K562 (cell line): ENCODE measurements at regions not wholly inside any gene's neighbourhood (a gene's known extent, or its start where the extent isn't known, plus 50 kb on each side); places are given as distances from the start of the nearest gene placed in this dataset.

Experiments
- ATAC-seq: fragments of 200-7000 bp; cut with Tn5 transposase; 3 replicates; pipeline ENCODE4 v1.9.1; 2020; ENCODE audit warnings: moderate library complexity
- BruUV-seq: library from RNA; stranded (reverse); fragments of 400-500 nt; replicated peaks from 2 replicates; lab custom pipeline; 2021; lab: Mats Ljungman, UMichigan
- CTCF ChIA-PET: fragments of 300-600 bp; formaldehyde crosslinking; extraction: SDS; loops from one replicate; lab custom pipeline; 2021; ENCODE audit warnings: low intra/inter-chr PET ratio; lab: Yijun Ruan, JAX
- POLR2A ChIA-PET: fragments of 300-600, 350-650 bp; sonication (Branson Sonifier 250); formaldehyde crosslinking; extraction: SDS; loops from one replicate; lab custom pipeline; 2021; ENCODE audit warnings: antibody characterized with exemption, inconsistent platforms; lab: Yijun Ruan, JAX
- DNase-seq, 4 experiments: peaks; one replicate each; pipeline versions ENCODE4 v3.0.0 to v3.0.0-alpha.2; 2011 to 2018; ENCODE audit warnings: low spot score in 3 of 4, mixed read lengths in 3 of 4; ENCODE audit errors: extremely low read depth in 1 of 4
- FAIRE-seq: peaks from 2 replicates; lab custom pipeline; 2011; peaks lifted over from hg19 to GRCh38; lab: Jason Lieb, UNC
- H2AFZ ChIP-seq: 2 replicates; pipeline ENCODE4 v1.6.0; 2011; ENCODE audit warnings: low read depth, low read length, control low read depth, inconsistent platforms
- H3K27ac ChIP-seq: fragments of 200-600 bp; 3 replicates; pipeline ENCODE4 v1.8.0; 2011; ENCODE audit warnings: low read depth, mild to moderate bottlenecking, control low read depth, inconsistent platforms, low read length, moderate library complexity, mixed read lengths; ENCODE audit errors: extremely low read depth
- H3K27me3 ChIP-seq, 2 experiments: fragments of 300-600 bp in 1 of 2; 2 replicates in 1 of 2; 3 replicates in 1 of 2; pipeline versions ENCODE4 v1.6.0 to v1.8.0; 2011; ENCODE audit warnings: inconsistent platforms in 2 of 2, low read length in 2 of 2, mild to moderate bottlenecking in 1 of 2, mixed read lengths in 1 of 2, moderate library complexity in 1 of 2; ENCODE audit not compliant: control insufficient read depth in 2 of 2, insufficient read depth in 2 of 2
- H3K36me3 ChIP-seq: fragments of 300-600 bp; 3 replicates; pipeline ENCODE4 v1.8.0; 2011; ENCODE audit warnings: mild to moderate bottlenecking, low read length, inconsistent platforms; ENCODE audit not compliant: control insufficient read depth, insufficient read depth
- H3K4me1 ChIP-seq, 2 experiments: fragments of 200-600 bp in 1 of 2; replicated peaks in 1 of 2; 2 replicates in 1 of 2; 3 replicates in 1 of 2; pipeline versions ENCODE4 v1.5.1 to v1.8.0; 2011; ENCODE audit warnings: inconsistent platforms in 2 of 2, low read length in 2 of 2, mild to moderate bottlenecking in 1 of 2, mixed read lengths in 1 of 2, moderate library complexity in 1 of 2; ENCODE audit not compliant: control insufficient read depth in 2 of 2, insufficient read depth in 2 of 2
- H3K4me2 ChIP-seq: 2 replicates; pipeline ENCODE4 v1.6.1; 2011; ENCODE audit warnings: low read length, control low read depth, inconsistent platforms, mixed read lengths; ENCODE audit not compliant: insufficient read depth
- H3K4me3 ChIP-seq: fragments of 200-600 bp; sonication (generic), shearing (Covaris generic); 2 replicates; pipeline ENCODE4 v1.5.1; 2016; ENCODE audit warnings: control low read depth, inconsistent platforms
- H3K79me2 ChIP-seq: fragments of 200-600 bp; 3 replicates; pipeline ENCODE4 v1.8.0; 2011; ENCODE audit warnings: low read length, inconsistent platforms; ENCODE audit not compliant: control insufficient read depth, insufficient read depth
- H3K9ac ChIP-seq, 2 experiments: 2 replicates each; pipeline versions ENCODE4 v1.6.0 to v1.6.1; 2011; ENCODE audit warnings: low read depth in 2 of 2, low read length in 2 of 2, control low read depth in 1 of 2, inconsistent platforms in 1 of 2, mild to moderate bottlenecking in 1 of 2, mixed read lengths in 1 of 2; ENCODE audit not compliant: insufficient read depth in 1 of 2
- H3K9me1 ChIP-seq: one replicate; pipeline ENCODE4 v1.6.0; 2011; ENCODE audit warnings: inconsistent platforms, mild to moderate bottlenecking, low read length, moderate library complexity; ENCODE audit not compliant: control insufficient read depth, insufficient read depth
- H3K9me3 ChIP-seq: replicated peaks from 2 replicates; pipeline ENCODE4 v1.5.1; 2011; ENCODE audit warnings: low read depth, low read length, inconsistent platforms; ENCODE audit not compliant: control insufficient read depth, insufficient read depth
- H4K20me1 ChIP-seq: replicated peaks from 2 replicates; pipeline ENCODE4 v1.6.1; 2011; ENCODE audit warnings: low read length, inconsistent platforms, mixed read lengths; ENCODE audit not compliant: control insufficient read depth, insufficient read depth
- CHCHD3 ChIP-seq: fragments of 250-450 bp; sonication (Bioruptor Pico); IDR thresholded peaks from 2 replicates; pipeline ENCODE4 v2.1.2; 2022; ENCODE audit warnings: mild to moderate bottlenecking
- COPS2 ChIP-seq: fragments of 450-650 bp; conservative IDR thresholded peaks from 2 replicates; pipeline ENCODE4 v1.6.1; 2016; ENCODE audit warnings: mild to moderate bottlenecking, moderate library complexity
- FOXP1 ChIP-seq: sonication (generic); formaldehyde crosslinking; IDR thresholded peaks from 2 replicates; pipeline ENCODE4 v1.8.0; 2022; ENCODE audit warnings: mild to moderate bottlenecking, missing genetic modification reagents
- JUN ChIP-seq, 2 experiments: sonication (generic) in 1 of 2; formaldehyde crosslinking in 1 of 2; IDR thresholded peaks; 2 replicates each; pipeline versions ENCODE4 v1.6.1 to v1.8.0; 2012 to 2022; ENCODE audit warnings: borderline replicate concordance in 2 of 2, mild to moderate bottlenecking in 2 of 2, improper control_type of control experiment in 1 of 2, low read depth in 1 of 2, low read length in 1 of 2, missing genetic modification reagents in 1 of 2
- NFYB ChIP-seq: IDR thresholded peaks from 2 replicates; pipeline ENCODE4 v1.6.1; 2011; ENCODE audit warnings: mild to moderate bottlenecking, moderate library complexity; ENCODE audit not compliant: insufficient read length; ENCODE audit errors: extremely low read depth
- RAD21 ChIP-seq, 2 experiments: fragments of 250-450 bp in 1 of 2; fragments of 450-650 bp in 1 of 2; sonication (Bioruptor Pico) in 1 of 2; formaldehyde crosslinking in 1 of 2; IDR thresholded peaks in 1 of 2; conservative IDR thresholded peaks in 1 of 2; 2 replicates each; pipeline versions ENCODE4 v1.4.0 to v1.8.0; 2020 to 2022; ENCODE audit warnings: mild to moderate bottlenecking in 2 of 2, moderate library complexity in 1 of 2
- RB1 ChIP-seq: fragments of 450-650 bp; IDR thresholded peaks from 2 replicates; pipeline ENCODE4 v1.6.1; 2017; ENCODE audit warnings: low read depth, mild to moderate bottlenecking
- SMAD1 ChIP-seq: fragments of 150-350 bp; IDR thresholded peaks from 2 replicates; pipeline ENCODE4 v1.6.1; 2014; ENCODE audit warnings: low read length, low read depth; ENCODE audit not compliant: partially characterized antibody
- TAF1 ChIP-seq: IDR thresholded peaks from 2 replicates; pipeline ENCODE4 v1.6.1; 2011; ENCODE audit warnings: mild to moderate bottlenecking, low read length, moderate library complexity; ENCODE audit not compliant: insufficient read depth, control insufficient read depth, severe bottlenecking; ENCODE audit errors: extremely low read depth
- TOE1 ChIP-seq, 2 experiments: fragments of 450-650 bp in 1 of 2; sonication (generic) in 1 of 2; formaldehyde crosslinking in 1 of 2; IDR thresholded peaks; 2 replicates each; pipeline versions ENCODE4 v1.7.1 to v1.8.0; 2016 to 2022; ENCODE audit warnings: borderline replicate concordance in 2 of 2, mild to moderate bottlenecking in 2 of 2, antibody characterized with exemption in 1 of 2, inconsistent platforms in 1 of 2, low read depth in 1 of 2, missing genetic modification reagents in 1 of 2, moderate library complexity in 1 of 2
- ZBTB17 ChIP-seq: fragments of 450-650 bp; formaldehyde crosslinking; IDR thresholded peaks from 2 replicates; pipeline ENCODE4 v1.4.0; 2020; ENCODE audit warnings: mild to moderate bottlenecking
- ZBTB8A ChIP-seq: fragments of 450-650 bp; IDR thresholded peaks from 2 replicates; pipeline ENCODE4 v1.6.1; 2018; ENCODE audit warnings: mild to moderate bottlenecking, moderate library complexity; ENCODE audit not compliant: partially characterized antibody
- ZSCAN29 ChIP-seq: fragments of 450-650 bp; IDR thresholded peaks from 2 replicates; pipeline ENCODE4 v1.6.1; 2017
- WGBS: fragments of 100-300 bp; shearing (Covaris generic); methylation state at CpG from one replicate; pipeline ENCODE4 v1.1.6; 2016; ENCODE audit warnings: low coverage, mixed read lengths; ENCODE audit not compliant: insufficient coverage; ENCODE audit errors: missing lambda C conversion rate; 5-methylcytosine and 5-hydroxymethylcytosine counted together
- in situ Hi-C: fragments of 300-500 bp; cut with MboI; formaldehyde crosslinking; loops from 4 replicates; pipeline ENCODE4 v1.15.0; 2018; ENCODE audit warnings: inconsistent platforms, mixed read lengths
- intact Hi-C: fragments of 100-400 bp; cut with micrococcal nuclease; formaldehyde crosslinking; loops from 2 replicates; pipeline ENCODE4 v1.14.2; 2022
- TF ChIP-seq, protein P1 (sequence below): fragments of 250-450 bp; sonication (Bioruptor Pico); IDR thresholded peaks from 2 replicates; pipeline ENCODE4 v1.6.1; 2021; ENCODE audit warnings: mild to moderate bottlenecking

- no peak overlapping the region for H3K27ac ChIP-seq
- no peaks in the 10 kb centered on the region for H3K36me3 ChIP-seq
- H3K4me2 ChIP-seq, result no peak overlapping the region
- H3K9me1 ChIP-seq, result no peaks in the 10 kb centered on the region
- in situ Hi-C loops (no loop called here), intact Hi-C loops (no loop called here)
- ChIA-PET CTCF (no interaction called here), POLR2A (no interaction called here)
- TF ChIP-seq RB1 (no peak), RAD21 (CRISPR knock-in tag; conservative IDR thresholded peaks at IDR 0.05 in 1 of 2, IDR thresholded peaks at IDR 0.05 in 1 of 2) (no peak), JUN (IDR thresholded peaks at IDR 0.05; ENCODE audit: borderline replicate concordance, low read depth, low read length) (no peak), JUN (CRISPR knock-in tag; IDR thresholded peaks at IDR 0.05; ENCODE audit: borderline replicate concordance) (no peak), NFYB (no peak), CHCHD3 (CRISPR knock-in tag) (no peak)
- H2AFZ ChIP-seq, result no peak overlapping the region
- no peaks in the 10 kb centered on the region for H3K27me3 ChIP-seq
- WGBS, result 0% methylated on average over 5 of the region's 6 CpGs
- no peaks in the 10 kb centered on the region for H3K4me1 ChIP-seq
- FAIRE-seq, result no peak
- no peaks in the 10 kb centered on the region for H3K79me2 ChIP-seq
- no peak for ATAC-seq
- no TSS peak for BruUV-seq
- H4K20me1 ChIP-seq, result no peaks in the 10 kb centered on the region
- H3K9ac ChIP-seq, result no peak overlapping the region
- H3K9me3 ChIP-seq, result no peaks in the 10 kb centered on the region
- DNase-seq, result no peak
- no peak overlapping the region for H3K4me3 ChIP-seq
These were observed 1327.1 kb downstream of the MAT2B start for GRCh38 chr5:164832516-164832915.

GRCh38 chr5:164844348-164844747 is 1338.9 kb downstream of the MAT2B start:
- no peaks in the 10 kb centered on the region for H3K9me3 ChIP-seq
- no peaks in the 10 kb centered on the region for H3K79me2 ChIP-seq
- no peaks in the 10 kb centered on the region for H3K9me1 ChIP-seq
- ChIA-PET POLR2A (no interaction called here), CTCF (no interaction called here)
- in situ Hi-C loops (no loop called here), intact Hi-C loops (no loop called here)
- H3K36me3 ChIP-seq, result no peaks in the 10 kb centered on the region
- H3K27ac ChIP-seq, result no peak overlapping the region
- FAIRE-seq (no peak), ATAC-seq (no peak), DNase-seq (no peak)
- no TSS peak for BruUV-seq
- no peaks in the 10 kb centered on the region for H4K20me1 ChIP-seq
- WGBS, result 0% methylated on average over 5 of the region's 5 CpGs
- no peak overlapping the region for H2AFZ ChIP-seq
- no peak overlapping the region for H3K9ac ChIP-seq
- TF ChIP-seq COPS2 (no peak), SMAD1 (no peak), ZSCAN29 (no peak), TAF1 (no peak), ZBTB8A (no peak), ZBTB17 (CRISPR knock-in tag) (no peak), TOE1 (IDR thresholded peaks at IDR 0.05; ENCODE audit: borderline replicate concordance) (no peak), TOE1 (CRISPR knock-in tag; IDR thresholded peaks at IDR 0.05; ENCODE audit: borderline replicate concordance, low read depth) (no peak), FOXP1 (CRISPR knock-in tag) (no peak)
- TF ChIP-seq, protein P1, sequence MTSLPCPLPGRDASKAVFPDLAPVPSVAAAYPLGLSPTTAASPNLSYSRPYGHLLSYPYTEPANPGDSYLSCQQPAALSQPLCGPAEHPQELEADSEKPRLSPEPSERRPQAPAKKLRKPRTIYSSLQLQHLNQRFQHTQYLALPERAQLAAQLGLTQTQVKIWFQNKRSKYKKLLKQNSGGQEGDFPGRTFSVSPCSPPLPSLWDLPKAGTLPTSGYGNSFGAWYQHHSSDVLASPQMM (CRISPR knock-in tag), result no peak
- H3K4me1 ChIP-seq, result no peaks in the 10 kb centered on the region
- no peak overlapping the region for H3K4me2 ChIP-seq
- H3K4me3 ChIP-seq, result no peak overlapping the region
- no peaks in the 10 kb centered on the region for H3K27me3 ChIP-seq
